ENCODE measurements at regions not wholly inside any gene's neighbourhood (a gene's known extent, or its start where the extent isn't known, plus 50 kb on each side); places are given as distances from the start of the nearest gene placed in this dataset.

DNA sequence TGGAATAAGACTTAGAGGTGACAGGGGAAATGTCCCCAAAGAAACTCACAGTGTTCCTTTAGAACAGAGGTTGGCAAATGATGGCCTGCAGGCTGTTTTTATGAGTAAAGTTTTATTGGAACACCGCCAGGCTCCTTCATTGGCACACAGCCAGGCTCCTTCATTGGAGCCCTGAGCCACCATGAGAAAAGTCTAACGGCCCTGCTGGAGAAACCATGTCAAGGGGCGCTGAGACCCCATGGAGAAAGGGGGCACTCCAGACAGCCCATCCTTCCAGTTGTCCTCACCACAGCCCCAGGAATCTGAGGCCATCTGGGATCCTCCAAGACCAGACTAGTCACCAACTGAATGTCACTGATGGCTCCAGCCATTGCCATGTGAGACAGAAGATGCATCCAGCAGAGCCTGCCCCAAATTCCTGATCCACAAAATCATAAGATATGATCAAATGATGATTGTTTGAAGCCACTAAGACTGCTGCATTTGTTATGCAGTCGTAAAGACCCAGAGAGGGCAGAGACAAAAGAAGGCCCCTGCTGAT, 88.2 kb upstream of the GPR26 start:
- Histone ChIP-seq H3K9me3 (ENCODE audit: low read depth) (no peaks in the 10 kb centered on the region), H3K27me3 (replicated peaks; ENCODE audit: insufficient read depth) (peaks cover 8% of the 10 kb centered on the region), H3K4me1 (ENCODE audit: insufficient read depth) (no peaks in the 10 kb centered on the region), H3K79me2 (ENCODE audit: insufficient read depth) (no peaks in the 10 kb centered on the region), H3F3A (ENCODE audit: insufficient read depth) (no peaks in the 10 kb centered on the region), H3K36me3 (ENCODE audit: low read depth) (no peaks in the 10 kb centered on the region), H3K9ac (no peak overlapping the region), H4K20me1 (ENCODE audit: insufficient read depth) (no peaks in the 10 kb centered on the region), H3K9me2 (ENCODE audit: insufficient read depth) (no peaks in the 10 kb centered on the region), H3K27ac (no peak overlapping the region), H3K4me2 (ENCODE audit: unreplicated experiment) (no peak overlapping the region), H2AFZ (no peak overlapping the region), H3K4me3 (no peak overlapping the region)
- no peak for DNase-seq
- in situ Hi-C loops (cut with MboI): loop anchor here (10.0 kb wide), 1 partner anchor 807 kb away; no protein-coding TSS in a partner anchor
- WGBS, 2 experiments (ENCODE audit: low coverage in 1 of 2, low lambda C conversion rate in 2 of 2, missing lambda C conversion rate in 2 of 2): 42% methylated on average over 4 of the region's 4 CpGs
- TF ChIP-seq EZH2phosphoT487 (IDR thresholded peaks at IDR 0.05; ENCODE audit: insufficient read depth, low read depth) (no peak), EZH2 (IDR thresholded peaks at IDR 0.05; ENCODE audit: insufficient read depth, poor library complexity, severe bottlenecking) (no peak)

- H3K9me3 ChIP-seq (ENCODE audit: low read depth): no peaks in the 10 kb centered on the region
- H3K27ac ChIP-seq: no peak overlapping the region
- no peak overlapping the region for H3K4me3 ChIP-seq
- H4K20me1 ChIP-seq (ENCODE audit: insufficient read depth): no peaks in the 10 kb centered on the region
- no peak overlapping the region for H3K9ac ChIP-seq
- in situ Hi-C loops (cut with MboI): loop anchor here (10.0 kb wide), 1 partner anchor 806 kb away; no protein-coding TSS in a partner anchor
- no peaks in the 10 kb centered on the region for H3K79me2 ChIP-seq (ENCODE audit: insufficient read depth)
- H3K4me1 ChIP-seq (ENCODE audit: insufficient read depth): 0 out of 2 replicates have a peak, but pooled peaks cover 3% of the 10 kb centered on the region
- H3K36me3 ChIP-seq (ENCODE audit: low read depth): no peaks in the 10 kb centered on the region
- H3K9me2 ChIP-seq (ENCODE audit: insufficient read depth): no peaks in the 10 kb centered on the region
- H3F3A ChIP-seq (ENCODE audit: insufficient read depth): no peaks in the 10 kb centered on the region
- 47 to 58% methylated on average over 6 of the region's 6 CpGs for WGBS, 2 experiments (ENCODE audit: low coverage in 1 of 2, low lambda C conversion rate in 2 of 2, missing lambda C conversion rate in 2 of 2)
- no peak for DNase-seq
- TF ChIP-seq EZH2 (IDR thresholded peaks at IDR 0.05; ENCODE audit: insufficient read depth, poor library complexity, severe bottlenecking) (no peak), EZH2phosphoT487 (IDR thresholded peaks at IDR 0.05; ENCODE audit: insufficient read depth, low read depth) (no peak)
- H3K27me3 ChIP-seq (replicated peaks; ENCODE audit: insufficient read depth): peaks cover 8% of the 10 kb centered on the region
- no peak overlapping the region for H3K4me2 ChIP-seq (ENCODE audit: unreplicated experiment)
- H2AFZ ChIP-seq: no peak overlapping the region
These were observed 87.4 kb upstream of the GPR26 start for GRCh38 chr10:123578721-123579120.

- H4K20me1 ChIP-seq (ENCODE audit: insufficient read depth): no peaks in the 10 kb centered on the region
- no peaks in the 10 kb centered on the region for H3F3A ChIP-seq (ENCODE audit: insufficient read depth)
- H3K4me3 ChIP-seq: no peak overlapping the region
- no peak overlapping the region for H3K4me2 ChIP-seq (ENCODE audit: unreplicated experiment)
- H3K4me1 ChIP-seq (ENCODE audit: insufficient read depth): peaks cover 7% of the 10 kb centered on the region; the same call in 1 of the 2 replicates
- no peaks in the 10 kb centered on the region for H3K36me3 ChIP-seq (ENCODE audit: low read depth)
- peaks cover 7% of the 10 kb centered on the region for H3K27me3 ChIP-seq (replicated peaks; ENCODE audit: insufficient read depth)
- no peak for TF ChIP-seq EZH2phosphoT487 (IDR thresholded peaks at IDR 0.05; ENCODE audit: insufficient read depth, low read depth)
- no peak for TF ChIP-seq EZH2 (IDR thresholded peaks at IDR 0.05; ENCODE audit: insufficient read depth, poor library complexity, severe bottlenecking)
- WGBS, 2 experiments (ENCODE audit: low coverage in 1 of 2, low lambda C conversion rate in 2 of 2, missing lambda C conversion rate in 2 of 2): 18 to 23% methylated on average over 5 of the region's 5 CpGs
- H3K79me2 ChIP-seq (ENCODE audit: insufficient read depth): no peaks in the 10 kb centered on the region
- no peaks in the 10 kb centered on the region for H3K9me3 ChIP-seq (ENCODE audit: low read depth)
- in situ Hi-C loops (cut with MboI): loop anchor here (5.0 to 10.0 kb wide), 2 partner anchors 388 to 805 kb away; no protein-coding TSS in a partner anchor
- H2AFZ ChIP-seq: no peak overlapping the region
- H3K9me2 ChIP-seq (ENCODE audit: insufficient read depth): no peaks in the 10 kb centered on the region
- no peak overlapping the region for H3K9ac ChIP-seq
- H3K27ac ChIP-seq: no peak overlapping the region
- no peak for DNase-seq
These were observed 86.5 kb upstream of the GPR26 start for GRCh38 chr10:123579675-123580074.

DNA sequence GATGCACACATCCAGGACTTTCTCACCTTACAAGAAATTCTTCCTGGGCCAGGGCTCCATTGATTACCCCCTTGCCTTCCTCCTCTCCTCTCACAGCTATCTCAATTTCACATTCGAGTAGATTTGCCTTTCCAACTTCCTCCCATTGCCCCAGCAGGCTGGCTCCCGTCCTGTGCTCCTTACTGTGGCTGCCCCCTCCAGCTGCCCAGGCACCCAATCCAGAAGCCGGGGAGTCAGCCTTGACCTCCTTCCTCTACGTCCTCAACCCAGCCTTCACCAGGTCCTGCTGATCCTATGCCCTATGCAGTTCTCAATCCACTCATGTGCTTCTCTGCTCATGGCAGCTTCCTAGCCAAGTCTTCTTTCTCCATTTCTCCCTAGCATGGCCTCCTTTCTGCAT, 85.7 kb upstream of the GPR26 start:
- Histone ChIP-seq H2AFZ (no peak overlapping the region), H3K9me2 (ENCODE audit: insufficient read depth) (no peaks in the 10 kb centered on the region), H4K20me1 (ENCODE audit: insufficient read depth) (no peaks in the 10 kb centered on the region), H3K4me1 (ENCODE audit: insufficient read depth) (peaks cover 7% of the 10 kb centered on the region; the same call in 1 of the 2 replicates), H3K79me2 (ENCODE audit: insufficient read depth) (no peaks in the 10 kb centered on the region), H3K9me3 (ENCODE audit: low read depth) (no peaks in the 10 kb centered on the region), H3K9ac (no peak overlapping the region), H3K27me3 (replicated peaks; ENCODE audit: insufficient read depth) (no peaks in the 10 kb centered on the region; the same call in none of the 2 replicates), H3K4me2 (ENCODE audit: unreplicated experiment) (no peak overlapping the region), H3K4me3 (no peak overlapping the region), H3K27ac (no peak overlapping the region), H3F3A (ENCODE audit: insufficient read depth) (no peaks in the 10 kb centered on the region), H3K36me3 (ENCODE audit: low read depth) (no peaks in the 10 kb centered on the region)
- WGBS, 2 experiments (ENCODE audit: low coverage in 1 of 2, low lambda C conversion rate in 2 of 2, missing lambda C conversion rate in 2 of 2): 38 to 50% methylated on average over 4 of the region's 4 CpGs
- TF ChIP-seq EZH2phosphoT487 (IDR thresholded peaks at IDR 0.05; ENCODE audit: insufficient read depth, low read depth) (no peak), EZH2 (IDR thresholded peaks at IDR 0.05; ENCODE audit: insufficient read depth, poor library complexity, severe bottlenecking) (no peak)
- no peak for DNase-seq
- in situ Hi-C loops (cut with MboI): loop anchor here (5.0 kb wide), 1 partner anchor 387 kb away; no protein-coding TSS in a partner anchor

Data from GM23248 (cell line).